PC-9 (cell line): ENCODE measurements at regions not wholly inside any gene's neighbourhood (a gene's known extent, or its start where the extent isn't known, plus 50 kb on each side); places are given as distances from the start of the nearest gene placed in this dataset.

Experiments
- BruUV-seq: library from RNA; stranded (reverse); fragments of 400-500 nt; replicated peaks from 2 replicates; lab custom pipeline; 2021; lab: Mats Ljungman, UMichigan
- CTCF ChIA-PET: fragments of 300-600 bp; sonication (Branson Sonifier 250); formaldehyde crosslinking; loops from one replicate; lab custom pipeline; 2022; ENCODE audit warnings: antibody characterized with exemption; lab: Charles Lee
- POLR2A ChIA-PET: fragments of 300-600 bp; sonication (Branson Sonifier 250); formaldehyde crosslinking; loops from one replicate; lab custom pipeline; 2022; ENCODE audit warnings: antibody characterized with exemption; ENCODE audit not compliant: unreplicated experiment; lab: Charles Lee
- DNase-seq, 2 experiments: peaks; one replicate each; pipeline versions ENCODE4 v3.0.0 to v3.0.0-alpha.2; 2015 to 2022; ENCODE audit warnings: mixed read lengths in 1 of 2
- H2AFZ ChIP-seq: fragments of 200-600 bp; sonication (generic); 2 replicates; pipeline ENCODE4 v1.8.1; 2017; ENCODE audit warnings: antibody characterized with exemption
- H3F3A ChIP-seq: fragments of 200-600 bp; sonication (generic); 2 replicates; pipeline ENCODE4 v1.8.1; 2017; ENCODE audit warnings: antibody characterized with exemption, mild to moderate bottlenecking, low read depth; ENCODE audit not compliant: insufficient read depth
- H3K27ac ChIP-seq: fragments of 200-600 bp; sonication (generic); 2 replicates; pipeline ENCODE4 v1.6.1; 2016; ENCODE audit warnings: mixed run types
- H3K27me3 ChIP-seq: fragments of 200-600 bp; sonication (generic); 2 replicates; pipeline ENCODE4 v1.6.1; 2016; ENCODE audit warnings: low read depth, mixed run types; ENCODE audit not compliant: insufficient read depth
- H3K36me3 ChIP-seq: fragments of 200-600 bp; sonication (generic); 2 replicates; pipeline ENCODE4 v1.6.1; 2016; ENCODE audit warnings: low read depth, mixed run types
- H3K4me1 ChIP-seq: fragments of 200-600 bp; sonication (generic); replicated peaks from 2 replicates; pipeline ENCODE4 v1.6.1; 2016; ENCODE audit warnings: mixed run types; ENCODE audit not compliant: insufficient read depth
- H3K4me2 ChIP-seq: fragments of 200-600 bp; sonication (generic); 2 replicates; pipeline ENCODE4 v1.6.1; 2017; ENCODE audit warnings: mixed run types
- H3K4me3 ChIP-seq: fragments of 200-600 bp; sonication (generic); 2 replicates; pipeline ENCODE4 v1.6.1; 2016; ENCODE audit warnings: mixed run types
- H3K79me2 ChIP-seq: fragments of 200-600 bp; sonication (generic); 2 replicates; pipeline ENCODE4 v1.6.1; 2017; ENCODE audit warnings: low read depth, mixed run types
- H3K9me2 ChIP-seq: fragments of 200-600 bp; sonication (generic); 2 replicates; pipeline ENCODE4 v1.8.1; 2017; ENCODE audit warnings: mild to moderate bottlenecking; ENCODE audit not compliant: insufficient read depth
- H3K9me3 ChIP-seq: fragments of 200-600 bp; sonication (generic); 2 replicates; pipeline ENCODE4 v1.8.1; 2016; ENCODE audit warnings: low read depth; ENCODE audit not compliant: insufficient read depth
- H4K20me1 ChIP-seq: fragments of 200-600 bp; sonication (generic); 2 replicates; pipeline ENCODE4 v1.8.1; 2017; ENCODE audit not compliant: insufficient read depth
- CTCF ChIP-seq: fragments of 200-600 bp; sonication (generic); conservative IDR thresholded peaks from 2 replicates; pipeline ENCODE4 v1.6.1; 2017; ENCODE audit warnings: mixed run types, antibody characterized with exemption, mild to moderate bottlenecking, moderate library complexity
- EZH2 ChIP-seq: fragments of 200-600 bp; sonication (generic); IDR thresholded peaks from 2 replicates; pipeline ENCODE4 v1.8.0; 2017; ENCODE audit warnings: antibody characterized with exemption, low read depth
- intact Hi-C: fragments of 100-400 bp; cut with micrococcal nuclease; formaldehyde crosslinking; loops from one replicate; pipeline ENCODE4 v1.10.0; 2022; ENCODE audit not compliant: unreplicated experiment

DNA sequence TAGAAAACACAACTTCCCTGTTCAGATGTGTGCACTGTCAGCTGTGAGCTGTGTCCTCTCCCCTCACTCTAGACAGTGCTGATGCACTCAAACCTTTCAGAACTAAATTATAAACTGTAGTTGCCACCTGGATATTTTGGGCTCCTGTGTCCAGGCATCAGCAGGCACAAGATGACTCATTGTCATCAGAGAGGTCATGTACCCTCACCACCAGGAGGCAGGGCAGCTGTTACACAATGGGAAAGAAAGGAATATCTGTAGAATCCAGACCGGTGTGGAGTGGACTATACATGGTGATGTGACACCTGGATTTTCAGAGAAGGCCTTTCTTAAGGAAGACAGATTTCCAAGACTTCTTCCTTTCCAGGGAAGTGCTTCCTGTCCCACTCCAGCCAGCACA is 854.4 kb upstream of the AGA start:
- Histone ChIP-seq H3K4me1 (no peaks in the 10 kb centered on the region), H3K27me3 (no peaks in the 10 kb centered on the region), H3K9me2 (no peaks in the 10 kb centered on the region), H3K9me3 (no peaks in the 10 kb centered on the region), H3K79me2 (no peaks in the 10 kb centered on the region), H3K4me3 (no peak overlapping the region), H3K27ac (no peak overlapping the region), H3F3A (no peaks in the 10 kb centered on the region), H3K36me3 (no peaks in the 10 kb centered on the region), H2AFZ (no peak overlapping the region), H4K20me1 (no peaks in the 10 kb centered on the region), H3K4me2 (no peak overlapping the region)
- ChIA-PET CTCF (no interaction called here), POLR2A (no interaction called here)
- BruUV-seq = no TSS peak
- intact Hi-C loops = no loop called here
- TF ChIP-seq CTCF (no peak), EZH2 (no peak)
- DNase-seq = no peak

GRCh38 chr4:178306565-178306964 is 864.3 kb upstream of the AGA start:
- no peak overlapping the region for H3K27ac ChIP-seq
- TF ChIP-seq EZH2 = no peak
- TF ChIP-seq CTCF = no peak
- no peak for DNase-seq
- no peaks in the 10 kb centered on the region for H3K4me1 ChIP-seq
- no TSS peak for BruUV-seq
- H4K20me1 ChIP-seq = no peaks in the 10 kb centered on the region
- H3K79me2 ChIP-seq = no peaks in the 10 kb centered on the region
- no peak overlapping the region for H3K4me2 ChIP-seq
- H3K9me2 ChIP-seq = no peaks in the 10 kb centered on the region
- H3K9me3 ChIP-seq = no peaks in the 10 kb centered on the region
- H3K36me3 ChIP-seq = no peaks in the 10 kb centered on the region
- H3F3A ChIP-seq = no peaks in the 10 kb centered on the region
- intact Hi-C loops = no loop called here
- H3K27me3 ChIP-seq = no peaks in the 10 kb centered on the region
- H2AFZ ChIP-seq = no peak overlapping the region
- H3K4me3 ChIP-seq = no peak overlapping the region
- ChIA-PET CTCF (no interaction called here), POLR2A (no interaction called here)

DNA sequence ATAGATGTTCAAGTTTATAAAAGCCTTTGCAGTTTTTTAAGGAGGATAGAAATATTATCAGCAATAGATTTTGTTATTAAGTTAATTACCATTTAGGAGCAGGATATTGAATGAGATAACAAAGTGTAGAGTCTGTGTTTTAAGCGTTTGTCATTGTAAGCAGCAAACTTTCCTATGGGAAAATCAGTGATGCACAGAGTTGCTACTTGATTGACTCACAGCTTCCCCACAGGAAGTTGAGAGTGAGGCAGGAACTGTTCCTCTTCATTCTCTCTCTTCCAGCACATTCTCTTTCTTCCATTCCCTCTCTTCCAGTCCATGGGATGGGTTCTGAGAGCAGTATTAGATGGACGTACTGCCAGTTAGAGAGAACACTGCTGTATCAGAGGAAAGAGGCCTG is 867.7 kb upstream of the AGA start:
- Histone ChIP-seq H4K20me1 (no peaks in the 10 kb centered on the region), H2AFZ (no peak overlapping the region), H3F3A (no peaks in the 10 kb centered on the region), H3K4me2 (no peak overlapping the region), H3K9me2 (no peaks in the 10 kb centered on the region), H3K4me1 (no peaks in the 10 kb centered on the region), H3K27ac (no peak overlapping the region), H3K4me3 (no peak overlapping the region), H3K27me3 (no peaks in the 10 kb centered on the region), H3K79me2 (no peaks in the 10 kb centered on the region), H3K9me3 (no peaks in the 10 kb centered on the region), H3K36me3 (no peaks in the 10 kb centered on the region)
- TF ChIP-seq CTCF = no peak
- TF ChIP-seq EZH2 = no peak
- no TSS peak for BruUV-seq
- intact Hi-C loops = no loop called here
- DNase-seq = no peak
- POLR2A ChIA-PET = no interaction called here
- CTCF ChIA-PET = no interaction called here
